Kidney (tissue), 13 donors: ENCODE measurements at regions not wholly inside any gene's neighbourhood (a gene's known extent, or its start where the extent isn't known, plus 50 kb on each side); places are given as distances from the start of the nearest gene placed in this dataset.
A peak's percentile ranks its signal among the peaks of the same experiment; 100 is the strongest.

Experiments
- DNase-seq, 5 donors: peaks; one replicate each; pipeline ENCODE4 v3.0.0-alpha.2; 2013 to 2020
- FAIRE-seq: peaks from 2 replicates; lab custom pipeline; 2012; peaks lifted over from hg19 to GRCh38; lab: Jason Lieb, UNC
- H3K27ac ChIP-seq, 2 donors: one replicate each; pipeline ENCODE4 v1.7.0; 2013; ENCODE audit warnings: low read depth in 2 of 2, low read length in 2 of 2, inconsistent platforms in 1 of 2
- H3K27me3 ChIP-seq: one replicate; pipeline ENCODE4 v1.7.1; 2013; ENCODE audit warnings: low read length, inconsistent platforms; ENCODE audit not compliant: control insufficient read depth, insufficient read depth
- H3K36me3 ChIP-seq, 3 donors: one replicate each; pipeline versions ENCODE4 v1.7.0 to v1.7.1; 2013; ENCODE audit warnings: low read length in 3 of 3, control low read depth in 1 of 3, inconsistent platforms in 1 of 3; ENCODE audit not compliant: insufficient read depth in 3 of 3, control insufficient read depth in 2 of 3
- H3K4me1 ChIP-seq, 3 donors: one replicate each; pipeline versions ENCODE4 v1.7.0 to v1.7.1; 2013; ENCODE audit warnings: low read length in 3 of 3, inconsistent platforms in 1 of 3, low read depth in 1 of 3; ENCODE audit not compliant: control insufficient read depth in 2 of 3, insufficient read depth in 2 of 3
- H3K4me3 ChIP-seq, 3 donors: one replicate each; pipeline versions ENCODE4 v1.7.0 to v1.8.1; 2013; ENCODE audit warnings: low read length in 3 of 3, control low read depth in 1 of 3, inconsistent platforms in 1 of 3
- H3K9ac ChIP-seq, 3 donors: one replicate each; pipeline versions ENCODE4 v1.7.0 to v1.7.1; 2013; ENCODE audit warnings: low read length in 3 of 3, control low read depth in 1 of 3, inconsistent platforms in 1 of 3
- H3K9me3 ChIP-seq, 3 donors: one replicate each; pipeline versions ENCODE4 v1.7.0 to v1.7.1; 2013; ENCODE audit warnings: low read length in 3 of 3, control low read depth in 1 of 3, inconsistent platforms in 1 of 3; ENCODE audit not compliant: control insufficient read depth in 2 of 3, insufficient read depth in 1 of 3
- intact Hi-C: fragments of 100-400 bp; cut with DNase I; formaldehyde crosslinking; loops from one replicate; pipeline ENCODE4 v1.11.1; 2022
- TF ChIP-seq, protein P1 (sequence below): IDR thresholded peaks from 3 replicates; pipeline ENCODE4 v1.5.1; 2012; ENCODE audit warnings: mild to moderate bottlenecking, moderate library complexity, borderline replicate concordance; ENCODE audit not compliant: insufficient read depth; ENCODE audit errors: extremely low read depth
- donor health status: control.
- donor health status: control.
- donor health status: control.
- donor health status: control.
- donor health status: control.
- donor health status: DM: yes; HTN: yes; CAD: no.
- donor health status: Normal renal cell carcinoma (clear cell type).

DNA sequence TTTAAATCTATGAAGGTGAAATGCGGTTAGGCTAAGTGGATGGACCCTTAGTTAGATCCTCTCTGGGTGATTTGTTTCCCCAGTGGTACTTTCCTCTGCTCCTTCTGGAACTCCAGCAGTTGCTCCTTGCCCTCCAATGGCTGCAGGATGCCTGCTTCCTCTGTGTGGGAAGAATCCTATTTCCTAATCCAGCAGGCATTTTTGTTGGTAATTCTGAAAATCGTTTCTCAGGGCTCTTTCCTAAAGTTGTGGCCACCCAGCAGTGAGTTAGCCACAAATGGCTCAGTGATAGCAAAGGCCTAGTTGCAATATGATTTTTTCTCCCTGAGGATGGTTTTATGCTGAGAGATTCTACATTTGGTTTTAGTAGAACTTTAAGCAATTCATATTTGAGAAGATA is 332.3 kb upstream of the C2CD4B start:
- no peak for FAIRE-seq
- no peaks in the 10 kb centered on the region for H3K27me3 ChIP-seq
- H3K9ac ChIP-seq: no peak overlapping the region
- TF ChIP-seq, protein P1, sequence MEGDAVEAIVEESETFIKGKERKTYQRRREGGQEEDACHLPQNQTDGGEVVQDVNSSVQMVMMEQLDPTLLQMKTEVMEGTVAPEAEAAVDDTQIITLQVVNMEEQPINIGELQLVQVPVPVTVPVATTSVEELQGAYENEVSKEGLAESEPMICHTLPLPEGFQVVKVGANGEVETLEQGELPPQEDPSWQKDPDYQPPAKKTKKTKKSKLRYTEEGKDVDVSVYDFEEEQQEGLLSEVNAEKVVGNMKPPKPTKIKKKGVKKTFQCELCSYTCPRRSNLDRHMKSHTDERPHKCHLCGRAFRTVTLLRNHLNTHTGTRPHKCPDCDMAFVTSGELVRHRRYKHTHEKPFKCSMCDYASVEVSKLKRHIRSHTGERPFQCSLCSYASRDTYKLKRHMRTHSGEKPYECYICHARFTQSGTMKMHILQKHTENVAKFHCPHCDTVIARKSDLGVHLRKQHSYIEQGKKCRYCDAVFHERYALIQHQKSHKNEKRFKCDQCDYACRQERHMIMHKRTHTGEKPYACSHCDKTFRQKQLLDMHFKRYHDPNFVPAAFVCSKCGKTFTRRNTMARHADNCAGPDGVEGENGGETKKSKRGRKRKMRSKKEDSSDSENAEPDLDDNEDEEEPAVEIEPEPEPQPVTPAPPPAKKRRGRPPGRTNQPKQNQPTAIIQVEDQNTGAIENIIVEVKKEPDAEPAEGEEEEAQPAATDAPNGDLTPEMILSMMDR: no peak
- intact Hi-C loops: no loop called here
- H3K4me3 ChIP-seq: no peak overlapping the region
- H3K9me3 ChIP-seq: no peaks in the 10 kb centered on the region
- DNase-seq: no peak
- no peak overlapping the region for H3K27ac ChIP-seq
- H3K36me3 ChIP-seq: no peaks in the 10 kb centered on the region
- H3K4me1 ChIP-seq: peaks cover 0 to 3% (median 3%) of the 10 kb centered on the region in 3 donors

DNA sequence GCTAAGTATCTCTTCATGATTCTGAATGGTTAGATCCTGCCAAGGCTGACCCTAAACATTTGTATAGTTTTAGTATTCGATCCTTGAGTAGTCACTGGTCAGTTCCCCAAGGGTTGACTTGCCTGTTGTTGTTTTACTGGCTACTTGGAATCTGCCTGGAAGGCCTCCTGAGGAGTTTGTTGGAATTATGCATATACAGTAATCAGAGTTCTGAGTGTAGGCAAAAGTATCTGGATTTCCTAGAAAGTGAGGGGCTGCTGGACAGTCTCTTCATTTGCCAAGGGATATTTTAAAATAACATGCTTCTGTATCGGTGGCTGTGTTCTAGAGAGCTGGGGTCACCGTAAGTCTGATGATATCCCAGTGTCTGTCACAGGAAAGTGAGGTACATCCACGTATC is 333.2 kb upstream of the C2CD4B start:
- FAIRE-seq (no peak), DNase-seq (no peak)
- H3K9me3 ChIP-seq: no peaks in the 10 kb centered on the region
- no peaks in the 10 kb centered on the region for H3K27me3 ChIP-seq
- no peak overlapping the region for H3K9ac ChIP-seq
- intact Hi-C loops: no loop called here
- H3K4me3 ChIP-seq: no peak overlapping the region
- peaks cover 0 to 3% (median 0%) of the 10 kb centered on the region in 3 donors for H3K4me1 ChIP-seq
- no peaks in the 10 kb centered on the region for H3K36me3 ChIP-seq
- TF ChIP-seq, protein P1: no peak
- no peak overlapping the region for H3K27ac ChIP-seq

GRCh38 chr15:62498712-62499111 is 333.6 kb upstream of the C2CD4B start:
- no peak overlapping the region for H3K9ac ChIP-seq
- H3K27ac ChIP-seq: no peak overlapping the region
- intact Hi-C loops: no loop called here
- TF ChIP-seq, protein P1: no peak
- H3K27me3 ChIP-seq: no peaks in the 10 kb centered on the region
- DNase-seq (peak in 2 of 5 donors; percentile 54 to 58), FAIRE-seq (no peak)
- peaks cover 0 to 3% (median 0%) of the 10 kb centered on the region in 3 donors for H3K4me1 ChIP-seq
- H3K4me3 ChIP-seq: no peak overlapping the region
- no peaks in the 10 kb centered on the region for H3K36me3 ChIP-seq
- no peaks in the 10 kb centered on the region for H3K9me3 ChIP-seq

GRCh38 chr15:62500325-62500724 is 335.2 kb upstream of the C2CD4B start:
- no peaks in the 10 kb centered on the region for H3K27me3 ChIP-seq
- FAIRE-seq: no peak
- TF ChIP-seq, protein P1: no peak

More at GRCh38 chr15:62500325-62500724, 335.2 kb upstream of the C2CD4B start:
- Histone ChIP-seq H3K27ac (no peak overlapping the region), H3K4me1 (peaks cover 0 to 3% (median 0%) of the 10 kb centered on the region in 3 donors), H3K9ac (no peak overlapping the region), H3K9me3 (no peaks in the 10 kb centered on the region), H3K36me3 (no peaks in the 10 kb centered on the region), H3K4me3 (no peak overlapping the region)
- no peak for DNase-seq
- intact Hi-C loops: no loop called here
